Peyer's patch (tissue), 4 donors: ENCODE measurements at regions not wholly inside any gene's neighbourhood (a gene's known extent, or its start where the extent isn't known, plus 50 kb on each side); places are given as distances from the start of the nearest gene placed in this dataset.

ENCODE experiments used
- CTCF ChIP-seq, 6 experiments: fragments of 450-650 bp in 4 of 6; fragments of 200-600 bp in 2 of 6; sonication (generic) in 1 of 6; IDR thresholded peaks; one replicate each; pipeline ENCODE4 v1.5.1; 2017 to 2019; ENCODE audit warnings: antibody characterized with exemption in 6 of 6, mild to moderate bottlenecking in 3 of 6, moderate library complexity in 1 of 6
- POLR2A ChIP-seq, 2 donors: fragments of 450-650 bp; IDR thresholded peaks; one replicate each; pipeline ENCODE4 v1.5.1; 2017; ENCODE audit warnings: antibody characterized with exemption in 2 of 2, mild to moderate bottlenecking in 2 of 2, moderate library complexity in 2 of 2

GRCh38 chr11:110019675-110020074 is 73.5 kb upstream of the ZC3H12C start:
- TF ChIP-seq CTCF (IDR thresholded peaks at IDR 0.05) (no peak), POLR2A (IDR thresholded peaks at IDR 0.05) (no peak)
